HG03439 (cell line): ENCODE measurements at regions not wholly inside any gene's neighbourhood (a gene's known extent, or its start where the extent isn't known, plus 50 kb on each side); places are given as distances from the start of the nearest gene placed in this dataset.
"Not testable (repeated sequence)": the region's sequence is repeated elsewhere in the genome, so short reads cannot be mapped to it uniquely, and the experiment has no call there.

Experiments used
- ATAC-seq: cut with Tn5 transposase; IDR thresholded peaks from one replicate; pipeline ENCODE4 v1.9.1; 2021; ENCODE audit warnings: mild to moderate bottlenecking, moderate library complexity; ENCODE audit not compliant: unreplicated experiment

GRCh38 chr11:87779276-87780067 is 395.8 kb downstream of the RAB38 start:
- ATAC-seq = no peak

GRCh38 chr11:87778357-87778756 is 396.9 kb downstream of the RAB38 start:
- no peak for ATAC-seq

DNA sequence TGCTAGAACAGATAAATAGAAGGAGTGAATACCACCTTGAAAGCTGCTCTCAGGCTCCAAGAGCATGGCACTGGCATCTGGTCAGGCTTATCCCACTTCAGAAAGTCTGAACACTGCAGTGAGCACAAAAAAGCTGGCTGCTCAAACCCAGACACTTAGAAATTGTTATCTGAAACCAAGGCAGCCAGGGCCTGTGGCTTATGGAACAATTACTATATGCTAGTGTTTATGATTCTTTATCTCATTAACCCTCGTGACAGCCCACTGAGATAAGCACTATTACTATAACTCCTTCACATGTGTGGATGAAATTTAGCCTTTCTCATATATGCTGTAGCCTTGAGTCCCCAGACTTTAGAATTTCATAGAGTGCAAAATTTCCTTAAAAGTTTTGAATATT is 400.2 kb downstream of the RAB38 start:
- no peak for ATAC-seq

DNA sequence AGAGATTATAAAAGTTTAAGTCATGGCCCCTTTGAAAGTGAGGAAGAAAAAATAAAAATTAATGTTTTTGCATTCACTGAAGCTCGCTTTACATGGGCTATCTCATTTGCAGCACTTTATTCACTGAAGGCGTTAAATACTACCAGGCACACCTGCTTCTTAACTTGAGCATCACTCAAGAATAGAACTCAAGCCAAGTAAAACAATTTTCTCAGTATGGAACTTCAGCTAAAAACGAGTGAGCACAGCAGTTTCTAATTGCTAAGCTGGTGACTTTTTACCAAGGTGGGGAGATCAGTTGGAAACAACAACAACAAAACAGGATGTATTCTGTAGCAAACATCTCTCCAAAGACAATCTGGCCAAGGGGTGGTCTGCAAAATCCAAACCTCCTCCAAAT is 405.6 kb downstream of the RAB38 start:
- no peak for ATAC-seq

DNA sequence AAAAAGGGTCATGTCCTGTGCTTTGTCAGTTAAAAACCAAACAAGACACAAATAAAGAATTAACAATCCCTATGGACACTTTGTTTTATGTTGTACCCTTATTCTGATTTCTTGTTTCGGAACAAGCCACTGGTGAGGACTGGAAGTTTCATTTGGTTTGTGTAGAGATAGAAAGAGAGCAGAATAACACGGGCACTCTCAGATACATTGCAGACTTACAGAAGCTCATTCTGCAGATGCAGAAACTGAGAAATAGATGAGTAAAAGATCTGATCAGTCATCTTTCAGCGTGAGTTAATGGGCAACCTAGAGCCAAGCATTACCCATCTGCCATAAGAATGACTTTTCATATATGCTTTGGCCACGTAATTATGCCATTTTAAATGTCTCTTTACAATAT is 407.6 kb downstream of the RAB38 start:
- no peak for ATAC-seq

- ATAC-seq = not testable (repeated sequence)
Measured at GRCh38 chr11:87764075-87764474, 411.2 kb downstream of the RAB38 start.

DNA sequence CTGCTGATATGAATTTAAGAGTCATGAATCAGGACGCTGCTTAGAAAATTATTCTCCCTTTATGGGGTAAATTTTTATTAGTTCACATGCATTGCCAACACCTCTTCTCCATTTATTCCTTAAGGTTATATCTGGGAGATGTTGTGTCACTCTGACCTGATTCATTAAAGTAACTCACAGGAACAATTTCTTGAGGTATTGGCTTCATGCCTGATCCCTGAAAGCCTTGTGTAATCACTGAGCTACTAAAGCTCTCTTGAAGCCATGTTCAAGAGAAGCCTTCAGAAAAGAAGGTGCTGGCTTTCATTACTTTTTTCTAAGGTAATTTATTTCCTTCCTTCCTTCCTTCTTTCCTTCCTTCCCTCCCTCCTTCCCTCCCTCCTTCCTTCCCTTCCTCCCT is 420.6 kb downstream of the RAB38 start:
- no peak for ATAC-seq

DNA sequence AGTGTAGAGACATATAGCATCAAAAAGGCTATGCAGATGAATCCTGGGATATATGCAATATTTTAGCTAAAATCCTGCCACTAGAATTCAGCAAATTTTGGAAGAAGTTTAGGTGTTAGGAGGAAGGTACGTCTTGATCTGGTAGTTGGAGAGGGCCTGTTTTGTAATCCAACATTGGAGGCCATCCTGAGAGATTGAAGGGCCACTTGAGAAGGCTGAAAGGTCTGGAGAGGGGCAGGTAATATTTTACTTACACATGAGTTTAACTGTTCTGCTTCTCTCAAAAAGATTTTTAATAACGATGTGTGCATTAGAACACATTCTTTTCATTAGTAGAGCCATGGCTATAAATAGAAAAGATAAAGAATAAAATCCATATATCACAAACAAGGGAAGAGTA is 422.1 kb downstream of the RAB38 start:
- ATAC-seq = no peak

DNA sequence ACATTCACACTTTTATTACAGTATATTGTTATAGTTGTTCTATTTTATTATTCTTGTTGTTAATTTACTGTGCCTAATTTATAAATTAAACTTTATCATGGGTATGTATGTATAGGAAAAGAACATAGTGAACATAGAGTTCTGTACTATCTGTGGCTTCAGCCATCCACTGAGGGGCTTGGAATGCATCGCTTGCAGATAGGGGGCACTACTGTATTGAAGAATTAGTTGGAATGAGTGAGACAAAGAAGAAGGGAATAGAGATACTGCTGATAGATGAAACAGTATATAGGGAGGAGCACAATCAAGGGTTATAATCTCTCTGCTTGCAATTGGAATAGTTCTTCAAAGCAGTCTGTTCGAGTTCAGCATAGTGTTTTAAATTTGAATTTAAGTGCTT is 432.2 kb downstream of the RAB38 start:
- no peak for ATAC-seq

- ATAC-seq = no peak
Measured at GRCh38 chr11:87740968-87741367, 434.3 kb downstream of the RAB38 start.

DNA sequence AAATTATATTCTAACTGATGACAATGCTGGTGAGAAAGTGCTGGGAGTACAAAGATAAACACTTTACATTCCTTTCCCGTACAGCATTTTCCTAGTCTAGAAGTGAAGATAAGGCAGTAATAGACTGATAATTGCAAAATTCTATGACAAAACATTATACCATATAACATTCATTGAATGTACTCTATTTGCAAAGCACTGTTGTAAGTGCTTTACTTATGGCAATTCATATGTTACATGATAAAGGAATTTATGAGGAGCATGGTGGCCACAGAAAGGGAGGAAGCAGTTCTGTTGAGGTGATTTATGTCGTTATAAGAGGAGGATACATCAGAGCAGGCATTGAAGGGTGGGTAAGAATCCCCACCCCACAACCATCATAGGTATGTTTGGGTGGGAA is 434.8 kb downstream of the RAB38 start:
- ATAC-seq = no peak

- ATAC-seq = no peak
Measured at GRCh38 chr11:87739766-87740165, 435.5 kb downstream of the RAB38 start.

GRCh38 chr11:87739261-87739660 is 436.0 kb downstream of the RAB38 start:
- ATAC-seq = no peak

GRCh38 chr11:87736928-87737327 is 438.3 kb downstream of the RAB38 start:
- no peak for ATAC-seq

DNA sequence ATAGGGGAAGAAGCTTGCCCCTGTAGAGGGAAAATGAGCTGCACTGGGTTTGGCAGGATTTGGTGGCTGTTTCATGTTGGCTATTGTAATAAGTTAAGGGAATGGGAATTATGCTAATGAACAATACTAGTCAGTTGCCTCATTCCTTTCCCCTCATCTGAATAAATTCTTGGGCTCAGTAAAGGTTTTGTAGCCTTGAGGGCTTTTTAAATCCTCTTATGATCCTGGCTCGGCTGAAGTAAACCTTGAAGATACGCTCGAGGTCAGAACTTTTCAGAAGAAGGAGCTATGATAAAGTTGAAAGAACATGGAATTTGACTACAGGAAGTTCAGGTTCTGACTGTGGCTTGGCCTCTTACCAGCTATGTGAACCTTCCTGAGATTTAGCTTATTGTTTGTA is 448.7 kb downstream of the RAB38 start:
- no peak for ATAC-seq

- no peak for ATAC-seq
Measured at GRCh38 chr11:87724358-87724757, 450.9 kb downstream of the RAB38 start.

GRCh38 chr11:87722756-87723565 is 452.3 kb downstream of the RAB38 start:
- ATAC-seq = peak; percentile 83

- ATAC-seq = no peak
Measured at GRCh38 chr11:87719326-87720073, 455.7 kb downstream of the RAB38 start.

DNA sequence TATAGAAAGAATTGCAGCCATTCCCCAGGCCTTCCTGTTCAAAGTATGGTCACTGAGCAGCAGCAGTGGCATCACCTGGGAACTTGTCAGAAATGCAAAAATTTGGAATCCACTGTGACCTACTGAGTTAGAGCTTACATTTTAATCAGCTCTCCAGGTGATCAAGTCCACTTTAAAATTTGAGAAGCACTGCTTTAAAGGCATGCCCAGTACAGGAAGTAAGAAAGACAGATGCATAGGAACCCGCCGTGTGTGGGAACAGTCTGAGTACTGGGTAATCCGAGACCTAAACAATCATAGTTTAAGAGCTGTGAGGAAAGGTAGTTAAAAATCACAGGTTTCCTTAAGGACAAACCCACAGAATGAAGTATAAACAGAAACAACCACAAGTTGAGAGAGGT is 462.4 kb downstream of the RAB38 start:
- no peak for ATAC-seq

- ATAC-seq = no peak
Measured at GRCh38 chr11:87712391-87712790, 462.9 kb downstream of the RAB38 start.

- not testable (repeated sequence) for ATAC-seq
Measured at GRCh38 chr11:87703589-87703988, 471.7 kb downstream of the RAB38 start.

- ATAC-seq = no peak
Measured at GRCh38 chr11:87675993-87676392, 499.2 kb downstream of the RAB38 start.
